Vagina (tissue), 2 donors: ENCODE measurements at regions not wholly inside any gene's neighbourhood (a gene's known extent, or its start where the extent isn't known, plus 50 kb on each side); places are given as distances from the start of the nearest gene placed in this dataset.

ENCODE experiments used
- POLR2A ChIP-seq, 2 donors: fragments of 450-650 bp; IDR thresholded peaks; one replicate each; pipeline ENCODE4 v1.6.1; 2017; ENCODE audit warnings: antibody characterized with exemption in 2 of 2, mild to moderate bottlenecking in 2 of 2, moderate library complexity in 2 of 2
- TF ChIP-seq, protein P1 (sequence below), 3 experiments: fragments of 450-650 bp in 2 of 3; fragments of 200-600 bp in 1 of 3; sonication (generic) in 1 of 3; IDR thresholded peaks; one replicate each; pipeline ENCODE4 v1.5.1; 2017 to 2019; ENCODE audit warnings: antibody characterized with exemption in 3 of 3, mild to moderate bottlenecking in 2 of 3, moderate library complexity in 2 of 3

- TF ChIP-seq, protein P1, sequence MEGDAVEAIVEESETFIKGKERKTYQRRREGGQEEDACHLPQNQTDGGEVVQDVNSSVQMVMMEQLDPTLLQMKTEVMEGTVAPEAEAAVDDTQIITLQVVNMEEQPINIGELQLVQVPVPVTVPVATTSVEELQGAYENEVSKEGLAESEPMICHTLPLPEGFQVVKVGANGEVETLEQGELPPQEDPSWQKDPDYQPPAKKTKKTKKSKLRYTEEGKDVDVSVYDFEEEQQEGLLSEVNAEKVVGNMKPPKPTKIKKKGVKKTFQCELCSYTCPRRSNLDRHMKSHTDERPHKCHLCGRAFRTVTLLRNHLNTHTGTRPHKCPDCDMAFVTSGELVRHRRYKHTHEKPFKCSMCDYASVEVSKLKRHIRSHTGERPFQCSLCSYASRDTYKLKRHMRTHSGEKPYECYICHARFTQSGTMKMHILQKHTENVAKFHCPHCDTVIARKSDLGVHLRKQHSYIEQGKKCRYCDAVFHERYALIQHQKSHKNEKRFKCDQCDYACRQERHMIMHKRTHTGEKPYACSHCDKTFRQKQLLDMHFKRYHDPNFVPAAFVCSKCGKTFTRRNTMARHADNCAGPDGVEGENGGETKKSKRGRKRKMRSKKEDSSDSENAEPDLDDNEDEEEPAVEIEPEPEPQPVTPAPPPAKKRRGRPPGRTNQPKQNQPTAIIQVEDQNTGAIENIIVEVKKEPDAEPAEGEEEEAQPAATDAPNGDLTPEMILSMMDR (IDR thresholded peaks at IDR 0.05): no peak
- TF ChIP-seq POLR2A (IDR thresholded peaks at IDR 0.05): no peak
Observed at GRCh38 chr2:145007960-145008263, 488.0 kb upstream of the ZEB2 start.
